ENCODE measurements at regions not wholly inside any gene's neighbourhood (a gene's known extent, or its start where the extent isn't known, plus 50 kb on each side); places are given as distances from the start of the nearest gene placed in this dataset.

- TF ChIP-seq, protein P1, sequence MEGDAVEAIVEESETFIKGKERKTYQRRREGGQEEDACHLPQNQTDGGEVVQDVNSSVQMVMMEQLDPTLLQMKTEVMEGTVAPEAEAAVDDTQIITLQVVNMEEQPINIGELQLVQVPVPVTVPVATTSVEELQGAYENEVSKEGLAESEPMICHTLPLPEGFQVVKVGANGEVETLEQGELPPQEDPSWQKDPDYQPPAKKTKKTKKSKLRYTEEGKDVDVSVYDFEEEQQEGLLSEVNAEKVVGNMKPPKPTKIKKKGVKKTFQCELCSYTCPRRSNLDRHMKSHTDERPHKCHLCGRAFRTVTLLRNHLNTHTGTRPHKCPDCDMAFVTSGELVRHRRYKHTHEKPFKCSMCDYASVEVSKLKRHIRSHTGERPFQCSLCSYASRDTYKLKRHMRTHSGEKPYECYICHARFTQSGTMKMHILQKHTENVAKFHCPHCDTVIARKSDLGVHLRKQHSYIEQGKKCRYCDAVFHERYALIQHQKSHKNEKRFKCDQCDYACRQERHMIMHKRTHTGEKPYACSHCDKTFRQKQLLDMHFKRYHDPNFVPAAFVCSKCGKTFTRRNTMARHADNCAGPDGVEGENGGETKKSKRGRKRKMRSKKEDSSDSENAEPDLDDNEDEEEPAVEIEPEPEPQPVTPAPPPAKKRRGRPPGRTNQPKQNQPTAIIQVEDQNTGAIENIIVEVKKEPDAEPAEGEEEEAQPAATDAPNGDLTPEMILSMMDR (IDR thresholded peaks at IDR 0.05; ENCODE audit: low read depth, low read length): no peak
- TF ChIP-seq EZH2phosphoT487 (IDR thresholded peaks at IDR 0.05; ENCODE audit: low read depth): no peak
Observed at GRCh38 chr20:40744818-40745175, 55.8 kb upstream of the MAFB start.

Data from OCI-LY3 (cell line).